AG08395 (cell line): ENCODE measurements at regions not wholly inside any gene's neighbourhood (a gene's known extent, or its start where the extent isn't known, plus 50 kb on each side); places are given as distances from the start of the nearest gene placed in this dataset.
"Not testable (repeated sequence)": the region's sequence is repeated elsewhere in the genome, so short reads cannot be mapped to it uniquely, and the experiment has no call there.

Experiments
- DNase-seq: peaks from one replicate; pipeline ENCODE4 v3.0.0; 2012; ENCODE audit warnings: mixed read lengths, low spot score

GRCh38 chr4:82247629-82248028 is 126.2 kb downstream of the HNRNPD start:
- no peak for DNase-seq

DNA sequence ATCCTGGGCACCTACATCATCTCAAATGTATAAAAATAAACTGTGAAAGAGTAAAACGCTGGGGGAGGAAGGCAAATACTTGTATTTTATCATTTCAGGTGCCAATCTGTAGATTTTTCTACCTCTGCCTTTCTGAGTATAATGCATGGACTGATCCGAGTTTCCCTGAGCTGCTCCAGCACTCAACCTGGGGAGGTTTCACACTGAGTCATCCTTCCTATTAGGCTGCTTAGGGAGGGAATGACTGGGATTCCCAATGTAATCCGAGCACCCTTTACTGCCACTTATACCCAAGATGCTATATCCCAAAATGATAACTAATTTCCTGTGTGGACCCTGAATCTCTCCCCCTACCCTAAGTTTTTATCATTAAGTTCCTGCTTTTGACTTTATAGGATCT is 126.6 kb downstream of the HNRNPD start:
- no peak for DNase-seq

DNA sequence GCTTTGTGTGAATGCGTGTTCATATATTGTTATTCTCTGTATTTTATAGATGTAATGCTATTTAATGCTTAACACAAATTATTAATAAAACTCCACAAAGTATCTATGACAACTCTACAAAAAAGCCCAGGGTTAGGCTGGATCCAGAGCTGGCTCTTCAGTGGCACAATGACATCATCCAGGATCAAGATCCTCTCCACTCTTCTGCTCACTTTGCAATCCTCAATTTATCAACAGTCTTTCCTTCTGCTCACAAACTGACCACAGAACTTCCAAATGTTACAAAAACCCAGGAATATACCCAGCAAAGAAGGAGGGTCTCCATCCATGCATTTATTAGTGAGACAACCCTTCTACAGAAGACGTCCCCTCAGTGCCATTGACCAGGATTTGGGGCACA is 132.3 kb downstream of the HNRNPD start:
- no peak for DNase-seq

DNA sequence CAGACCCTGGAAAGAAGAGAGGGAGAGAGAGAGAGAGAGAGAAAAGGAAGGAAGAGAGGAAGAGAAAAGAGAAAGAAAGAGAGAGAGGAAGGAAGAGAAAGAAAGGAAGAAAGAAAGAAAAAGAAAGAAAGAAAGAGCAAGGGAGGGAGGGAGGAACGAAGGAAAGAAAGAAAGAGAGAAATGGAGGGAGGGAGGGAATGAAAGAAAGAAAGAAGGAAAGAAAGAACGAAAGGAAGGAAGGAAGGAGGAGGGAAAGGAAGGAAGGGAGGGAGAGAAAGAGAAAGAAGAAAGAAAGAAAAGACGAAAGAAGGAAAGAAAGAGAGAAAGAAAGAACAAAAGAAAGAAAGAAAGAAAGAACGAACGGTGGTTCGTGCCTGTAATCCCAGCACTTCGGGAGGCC is 133.4 kb downstream of the HNRNPD start:
- DNase-seq = no peak

- not testable (repeated sequence) for DNase-seq
Measured at GRCh38 chr4:82237142-82237541, 136.6 kb downstream of the HNRNPD start.

DNA sequence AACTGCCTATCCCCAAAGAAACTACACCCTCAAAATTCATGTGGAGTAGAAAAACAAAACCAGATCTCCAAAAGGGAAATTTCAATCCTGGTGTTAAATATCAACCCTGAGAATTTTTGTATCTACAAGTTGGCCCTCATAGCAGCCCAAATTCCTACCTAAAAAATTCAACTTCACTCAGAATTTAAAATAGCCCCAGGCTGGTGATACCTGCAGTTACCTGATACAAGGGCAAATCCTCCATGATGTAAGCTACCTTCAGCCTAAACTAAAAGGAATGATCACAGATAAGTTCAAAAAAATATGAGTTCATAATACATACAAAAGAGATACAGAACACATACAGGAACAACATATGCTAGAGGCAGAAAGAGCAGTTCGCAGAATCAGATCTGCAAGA is 138.4 kb downstream of the HNRNPD start:
- no peak for DNase-seq

- DNase-seq = no peak
Measured at GRCh38 chr4:82232891-82233290, 140.9 kb downstream of the HNRNPD start.

GRCh38 chr4:82231806-82232205 is 142.0 kb downstream of the HNRNPD start:
- DNase-seq = no peak

GRCh38 chr4:82230306-82230705 is 143.5 kb downstream of the HNRNPD start:
- no peak for DNase-seq

DNA sequence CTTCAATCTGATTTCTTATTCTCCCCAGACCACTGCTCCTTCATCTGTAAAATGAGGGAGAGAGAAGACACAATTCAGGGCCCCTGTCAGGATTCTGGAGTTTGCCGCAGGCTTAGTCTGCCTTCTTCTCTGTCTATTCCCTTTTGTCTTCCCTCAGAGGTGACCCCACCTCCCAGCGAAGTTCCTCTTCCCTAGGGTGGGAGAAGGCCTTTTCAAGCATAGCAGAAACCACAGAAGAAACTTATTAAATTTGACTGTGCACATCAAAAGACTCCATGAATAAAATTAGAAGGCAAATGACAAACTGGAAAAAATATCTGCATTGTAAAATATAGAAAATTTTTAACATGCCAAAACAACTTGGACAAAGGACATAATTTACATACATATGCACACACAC is 148.8 kb downstream of the HNRNPD start:
- no peak for DNase-seq

DNA sequence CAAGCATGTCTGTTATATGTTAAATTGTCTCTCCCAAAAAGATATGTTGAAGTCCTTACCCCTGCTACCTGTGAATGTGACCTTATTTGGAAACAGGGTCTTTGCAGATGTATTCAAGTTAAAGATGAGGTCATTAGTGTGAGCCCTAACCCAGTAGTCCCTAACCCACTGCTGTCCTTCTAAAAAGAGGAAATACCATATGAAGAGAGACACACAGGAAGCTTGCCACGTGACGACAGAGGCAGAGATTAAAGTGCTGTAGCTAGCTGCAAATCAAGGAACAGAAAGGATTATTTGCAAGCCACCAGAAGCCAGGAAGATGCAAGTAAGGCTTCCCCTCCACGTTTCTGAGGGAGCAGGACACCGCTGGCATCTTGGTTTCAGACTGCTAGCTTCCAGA is 150.1 kb downstream of the HNRNPD start:
- DNase-seq = no peak

DNA sequence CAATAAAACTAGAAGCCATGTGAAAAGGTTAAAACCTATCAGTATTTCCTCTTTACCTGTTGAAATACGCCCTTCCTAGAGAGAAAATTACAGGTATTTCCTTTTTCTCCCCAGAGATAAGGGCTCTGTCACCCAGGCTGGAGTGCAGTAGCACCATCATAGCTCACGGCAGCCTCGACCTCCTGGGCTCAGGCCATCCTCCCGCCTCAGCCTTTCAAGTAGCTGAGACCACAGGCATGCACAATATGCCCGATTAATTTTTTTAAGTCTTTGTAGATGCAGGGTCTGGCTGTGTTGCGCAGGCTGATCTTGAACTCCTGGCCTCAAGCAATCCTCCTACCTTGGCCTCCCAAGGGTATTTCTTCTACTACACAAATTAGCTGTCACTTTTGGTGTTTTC is 154.4 kb downstream of the HNRNPD start:
- no peak for DNase-seq

GRCh38 chr4:82217986-82218715 is 155.6 kb downstream of the HNRNPD start:
- DNase-seq = no peak

- no peak for DNase-seq
Measured at GRCh38 chr4:82216219-82216618, 157.6 kb downstream of the HNRNPD start.

GRCh38 chr4:82215800-82216199 is 158.0 kb downstream of the HNRNPD start:
- DNase-seq = no peak

GRCh38 chr4:82215039-82215438 is 158.8 kb downstream of the HNRNPD start:
- no peak for DNase-seq

- DNase-seq = no peak
Measured at GRCh38 chr4:82213485-82214417, 160.0 kb downstream of the HNRNPD start.

DNA sequence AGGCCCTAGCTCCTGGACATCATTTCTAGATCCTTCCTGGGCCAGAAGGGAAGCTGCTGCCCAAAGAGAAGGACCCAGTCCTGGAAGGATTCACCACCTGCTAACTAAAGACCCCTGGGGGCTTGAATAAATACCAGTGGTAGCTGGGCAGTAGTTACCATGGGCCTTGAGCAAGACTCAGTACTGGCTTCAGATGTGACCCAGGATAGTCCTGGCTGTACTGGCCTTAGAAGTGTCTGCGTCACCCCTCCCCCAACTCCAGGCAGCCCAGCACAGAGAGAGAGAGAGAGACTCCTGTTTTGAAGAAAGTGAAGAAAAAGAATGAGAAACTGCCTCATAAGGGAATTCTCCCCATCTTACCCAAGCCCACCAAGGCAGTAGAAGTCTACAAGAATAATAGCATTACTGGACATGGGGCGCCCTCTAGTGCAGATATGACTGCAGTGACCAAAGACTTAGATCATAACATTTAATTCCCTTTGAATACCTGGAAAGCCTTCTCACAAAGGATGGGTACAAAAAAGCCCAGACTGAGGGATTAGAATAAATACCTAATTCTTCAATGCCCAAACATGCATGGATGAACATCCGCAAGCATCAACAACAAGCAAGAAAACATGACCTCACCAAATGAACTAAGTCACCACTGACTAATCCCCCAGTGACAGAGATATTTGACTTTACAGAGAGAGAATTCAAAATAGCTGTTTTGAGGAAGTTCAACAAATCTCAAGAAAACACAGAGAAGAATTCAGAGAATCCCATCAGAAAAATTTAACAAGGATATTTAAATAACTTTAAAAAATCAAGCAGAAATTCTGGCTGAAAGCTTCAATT is 171.8 kb downstream of the HNRNPD start:
- DNase-seq = no peak

DNA sequence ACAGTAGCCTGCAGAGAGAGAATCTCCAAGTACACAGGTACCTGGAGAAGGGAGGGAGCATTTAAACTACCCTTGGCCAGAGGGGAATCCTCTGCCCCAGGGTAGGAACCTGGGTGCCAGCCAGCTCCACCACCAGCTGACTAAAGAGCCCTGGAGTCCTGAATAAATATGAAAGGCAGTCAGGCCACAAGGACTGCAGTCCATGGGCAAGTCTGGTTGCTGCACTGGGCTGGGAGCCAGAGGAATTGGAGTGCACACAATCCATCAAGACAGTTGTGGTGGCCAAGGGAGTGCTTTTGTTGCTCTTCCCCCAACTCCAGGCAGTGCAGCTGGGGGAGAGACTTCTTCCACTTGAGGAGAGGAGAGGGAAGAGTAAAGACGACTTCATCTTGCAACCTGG is 172.5 kb downstream of the HNRNPD start:
- DNase-seq = no peak

- DNase-seq = no peak
Measured at GRCh38 chr4:82200046-82200445, 173.7 kb downstream of the HNRNPD start.

GRCh38 chr4:82194329-82194728 is 179.5 kb downstream of the HNRNPD start:
- DNase-seq = no peak

DNA sequence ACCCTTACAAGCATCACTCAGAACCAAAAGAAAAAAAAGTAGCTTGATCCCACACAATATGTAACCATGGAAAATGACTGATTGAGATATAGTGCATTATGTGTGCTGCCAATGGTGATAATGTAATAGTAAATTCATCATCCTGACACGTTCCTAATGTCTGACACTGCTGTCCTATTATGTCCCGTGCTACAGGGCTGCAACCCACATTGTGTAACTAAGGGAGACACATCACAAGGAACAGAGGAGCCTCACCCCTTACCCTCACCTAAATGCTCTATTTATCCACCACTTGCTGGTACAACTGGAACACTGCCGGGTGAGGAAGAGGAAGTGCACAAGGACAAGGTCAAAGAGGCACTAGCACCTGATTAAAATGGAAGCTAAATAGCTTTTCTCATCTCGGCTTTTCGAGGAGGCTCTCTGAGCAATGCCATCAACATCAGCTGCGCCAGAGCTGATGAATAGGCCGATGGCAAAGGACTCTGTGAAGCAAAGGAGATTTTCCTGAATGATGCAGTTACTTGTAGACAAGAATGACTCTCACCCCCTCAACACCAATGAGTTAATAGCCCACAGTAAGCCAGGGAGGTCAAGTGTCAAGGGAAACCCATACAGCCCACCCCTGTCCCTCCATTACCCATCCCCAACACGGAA is 181.6 kb downstream of the HNRNPD start:
- DNase-seq = no peak
